ENCODE measurements at regions not wholly inside any gene's neighbourhood (a gene's known extent, or its start where the extent isn't known, plus 50 kb on each side); places are given as distances from the start of the nearest gene placed in this dataset.

DNA sequence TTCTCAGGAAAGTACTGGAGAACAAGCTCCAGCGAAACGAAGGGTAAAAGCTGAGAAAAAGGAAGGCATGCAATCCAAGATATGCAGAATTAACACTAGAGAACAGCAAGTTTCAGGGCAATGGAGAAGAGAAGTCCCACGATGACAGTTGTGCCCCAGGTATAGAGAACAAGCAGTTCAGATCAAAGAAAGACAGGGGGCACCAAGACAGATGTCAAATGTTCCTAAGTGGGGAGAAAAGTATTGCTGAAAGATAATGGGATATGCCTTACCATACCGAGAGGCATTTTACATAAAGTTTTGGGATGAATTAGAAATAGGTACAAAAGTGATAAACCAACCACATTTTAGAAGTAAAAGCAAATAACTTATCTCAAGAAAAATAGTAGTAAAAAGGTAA lies 79.1 kb upstream of the UBE2E3 start:
- Mint-ChIP-seq H3K4me1 (no peaks in the 10 kb centered on the region), H3K27ac (no peak overlapping the region), H3K27me3 (peaks cover 13 to 49% (median 27%) of the 10 kb centered on the region in 5 donors), H3K4me3 (no peak overlapping the region), H3K9me3 (peaks cover 0 to 3% (median 0%) of the 10 kb centered on the region in 11 donors), H3K36me3 (no peaks in the 10 kb centered on the region)
- ChIA-PET CTCF (no interaction called here), POLR2A (no interaction called here)
- no peaks in the 10 kb centered on the region for H3K4me1 ChIP-seq (ENCODE audit: control insufficient read depth in 2 of 2, insufficient read depth in 2 of 2, low read length in 2 of 2)
- no peak overlapping the region for H3K27ac ChIP-seq (ENCODE audit: low read depth, low read length)
- intact Hi-C loops (cut with micrococcal nuclease), result loop anchor here in 1 of 2 donors (2.0 kb wide), 1 partner anchor 157 kb away; no protein-coding TSS in a partner anchor
- no peaks in the 10 kb centered on the region for H3K36me3 ChIP-seq (ENCODE audit: control insufficient read depth in 2 of 3, insufficient read depth in 3 of 3, low read length in 3 of 3)
- no peaks in the 10 kb centered on the region for H3K27me3 ChIP-seq (ENCODE audit: control insufficient read depth in 2 of 2, insufficient read depth in 2 of 2, low read length in 2 of 2)
- DNase-seq, result no peak
- no peaks in the 10 kb centered on the region for H3K9me3 ChIP-seq (ENCODE audit: control insufficient read depth in 2 of 3, low read length in 3 of 3)
- ATAC-seq, result no peak
- no peak overlapping the region for H3K4me3 ChIP-seq (ENCODE audit: low read length)

DNA sequence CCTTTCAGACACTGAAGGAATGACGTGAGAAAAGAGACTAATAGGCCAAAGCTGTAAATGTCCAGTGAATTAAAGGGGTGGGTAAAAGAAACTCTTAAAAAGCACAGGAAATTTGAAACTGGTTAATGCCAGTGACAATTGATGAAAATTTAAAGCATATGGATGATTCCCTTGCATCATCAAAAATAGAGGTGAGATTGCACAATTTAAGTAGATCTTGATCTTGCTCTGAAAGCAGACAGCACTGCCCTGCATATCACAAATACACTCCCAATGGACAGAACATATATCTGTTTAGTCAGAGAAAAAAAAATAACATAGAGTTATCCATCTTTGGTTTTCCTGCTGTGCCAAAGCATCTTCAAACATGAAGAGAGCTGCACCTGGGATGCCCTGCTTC lies 86.7 kb upstream of the UBE2E3 start:
- H3K36me3 ChIP-seq (ENCODE audit: control insufficient read depth in 2 of 3, insufficient read depth in 3 of 3, low read length in 3 of 3), result no peaks in the 10 kb centered on the region
- Mint-ChIP-seq H3K27me3 (peaks cover 9 to 22% (median 11%) of the 10 kb centered on the region in 5 donors), H3K27ac (no peak overlapping the region), H3K4me3 (no peak overlapping the region), H3K36me3 (no peaks in the 10 kb centered on the region), H3K4me1 (no peaks in the 10 kb centered on the region), H3K9me3 (peaks cover 0 to 3% (median 0%) of the 10 kb centered on the region in 11 donors)
- no peaks in the 10 kb centered on the region for H3K27me3 ChIP-seq (ENCODE audit: control insufficient read depth in 2 of 2, insufficient read depth in 2 of 2, low read length in 2 of 2)
- no peak overlapping the region for H3K27ac ChIP-seq (ENCODE audit: low read depth, low read length)
- no peaks in the 10 kb centered on the region for H3K4me1 ChIP-seq (ENCODE audit: control insufficient read depth in 2 of 2, insufficient read depth in 2 of 2, low read length in 2 of 2)
- no peak for DNase-seq
- no peaks in the 10 kb centered on the region for H3K9me3 ChIP-seq (ENCODE audit: control insufficient read depth in 2 of 3, low read length in 3 of 3)
- no peak overlapping the region for H3K4me3 ChIP-seq (ENCODE audit: low read length)
- intact Hi-C loops (cut with micrococcal nuclease), result no loop called here
- ATAC-seq, result no peak
- CTCF ChIA-PET, result no interaction called here
- POLR2A ChIA-PET, result no interaction called here

- Histone ChIP-seq H3K9me3 (ENCODE audit: control insufficient read depth in 2 of 3, low read length in 3 of 3) (no peaks in the 10 kb centered on the region), H3K36me3 (ENCODE audit: control insufficient read depth in 2 of 3, insufficient read depth in 3 of 3, low read length in 3 of 3) (no peaks in the 10 kb centered on the region), H3K4me1 (ENCODE audit: control insufficient read depth in 2 of 2, insufficient read depth in 2 of 2, low read length in 2 of 2) (no peaks in the 10 kb centered on the region), H3K4me3 (ENCODE audit: low read length) (no peak overlapping the region), H3K27me3 (ENCODE audit: control insufficient read depth in 2 of 2, insufficient read depth in 2 of 2, low read length in 2 of 2) (no peaks in the 10 kb centered on the region), H3K27ac (ENCODE audit: low read depth, low read length) (no peak overlapping the region)
- ChIA-PET POLR2A (no interaction called here), CTCF (no interaction called here)
- Mint-ChIP-seq H3K4me1 (no peaks in the 10 kb centered on the region), H3K27me3 (peaks cover 6 to 22% (median 7%) of the 10 kb centered on the region in 5 donors), H3K4me3 (no peak overlapping the region), H3K36me3 (no peaks in the 10 kb centered on the region), H3K9me3 (peaks cover 0 to 3% (median 0%) of the 10 kb centered on the region in 11 donors), H3K27ac (no peak overlapping the region)
- intact Hi-C loops (cut with micrococcal nuclease), result no loop called here
- ATAC-seq (no peak), DNase-seq (no peak)
These were observed 88.3 kb upstream of the UBE2E3 start for GRCh38 chr2:180892091-180892490.

GRCh38 chr2:180891360-180891759 lies 89.0 kb upstream of the UBE2E3 start:
- POLR2A ChIA-PET, result no interaction called here
- intact Hi-C loops (cut with micrococcal nuclease), result no loop called here
- no peaks in the 10 kb centered on the region for H3K9me3 Mint-ChIP-seq

GRCh38 chr2:180890781-180891180 lies 89.6 kb upstream of the UBE2E3 start:
- H3K27me3 ChIP-seq (ENCODE audit: control insufficient read depth in 2 of 2, insufficient read depth in 2 of 2, low read length in 2 of 2), result no peaks in the 10 kb centered on the region
- H3K36me3 ChIP-seq (ENCODE audit: control insufficient read depth in 2 of 3, insufficient read depth in 3 of 3, low read length in 3 of 3), result no peaks in the 10 kb centered on the region
- no peak overlapping the region for H3K27ac ChIP-seq (ENCODE audit: low read depth, low read length)
- intact Hi-C loops (cut with micrococcal nuclease), result no loop called here
- Mint-ChIP-seq H3K9me3 (peaks cover 0 to under 1% (median 0%) of the 10 kb centered on the region in 11 donors), H3K4me1 (no peaks in the 10 kb centered on the region), H3K4me3 (no peak overlapping the region), H3K36me3 (no peaks in the 10 kb centered on the region), H3K27me3 (peaks cover 0 to 17% (median 0%) of the 10 kb centered on the region in 5 donors), H3K27ac (no peak overlapping the region)
- DNase-seq (no peak), ATAC-seq (no peak)
- no peaks in the 10 kb centered on the region for H3K4me1 ChIP-seq (ENCODE audit: control insufficient read depth in 2 of 2, insufficient read depth in 2 of 2, low read length in 2 of 2)
- ChIA-PET POLR2A (no interaction called here), CTCF (no interaction called here)
- H3K9me3 ChIP-seq (ENCODE audit: control insufficient read depth in 2 of 3, low read length in 3 of 3), result no peaks in the 10 kb centered on the region
- H3K4me3 ChIP-seq (ENCODE audit: low read length), result no peak overlapping the region

More at GRCh38 chr2:180891360-180891759, 89.0 kb upstream of the UBE2E3 start:
- Histone ChIP-seq H3K4me3 (ENCODE audit: low read length) (no peak overlapping the region), H3K36me3 (ENCODE audit: control insufficient read depth in 2 of 3, insufficient read depth in 3 of 3, low read length in 3 of 3) (no peaks in the 10 kb centered on the region), H3K4me1 (ENCODE audit: control insufficient read depth in 2 of 2, insufficient read depth in 2 of 2, low read length in 2 of 2) (no peaks in the 10 kb centered on the region), H3K27me3 (ENCODE audit: control insufficient read depth in 2 of 2, insufficient read depth in 2 of 2, low read length in 2 of 2) (no peaks in the 10 kb centered on the region), H3K9me3 (ENCODE audit: control insufficient read depth in 2 of 3, low read length in 3 of 3) (no peaks in the 10 kb centered on the region), H3K27ac (ENCODE audit: low read depth, low read length) (no peak overlapping the region)
- Mint-ChIP-seq H3K4me1 (no peaks in the 10 kb centered on the region), H3K36me3 (no peaks in the 10 kb centered on the region), H3K27ac (no peak overlapping the region), H3K27me3 (peaks cover 0 to 19% (median 3%) of the 10 kb centered on the region in 5 donors), H3K4me3 (peak overlapping the region in 1 of 10 donors; percentile 30)
- CTCF ChIA-PET, result no interaction called here
- ATAC-seq (no peak), DNase-seq (no peak)

- CTCF ChIA-PET, result no interaction called here
- Mint-ChIP-seq H3K36me3 (peaks cover 0 to 7% (median 0%) of the 10 kb centered on the region in 5 donors), H3K27ac (no peak overlapping the region), H3K9me3 (peaks cover 0 to 33% (median 7%) of the 10 kb centered on the region in 11 donors), H3K4me1 (no peaks in the 10 kb centered on the region), H3K4me3 (no peak overlapping the region), H3K27me3 (peaks cover 0 to 27% (median 6%) of the 10 kb centered on the region in 5 donors)
- Histone ChIP-seq H3K27me3 (ENCODE audit: control insufficient read depth in 2 of 2, insufficient read depth in 2 of 2, low read length in 2 of 2) (no peaks in the 10 kb centered on the region), H3K9me3 (ENCODE audit: control insufficient read depth in 2 of 3, low read length in 3 of 3) (no peaks in the 10 kb centered on the region), H3K27ac (ENCODE audit: low read depth, low read length) (no peak overlapping the region), H3K4me3 (ENCODE audit: low read length) (no peak overlapping the region), H3K36me3 (ENCODE audit: control insufficient read depth in 2 of 3, insufficient read depth in 3 of 3, low read length in 3 of 3) (no peaks in the 10 kb centered on the region), H3K4me1 (ENCODE audit: control insufficient read depth in 2 of 2, insufficient read depth in 2 of 2, low read length in 2 of 2) (no peaks in the 10 kb centered on the region)
- DNase-seq (no peak), ATAC-seq (no peak)
- POLR2A ChIA-PET, result no interaction called here
- intact Hi-C loops (cut with micrococcal nuclease), result no loop called here
These were observed 97.4 kb upstream of the UBE2E3 start for GRCh38 chr2:180882959-180883358.

DNA sequence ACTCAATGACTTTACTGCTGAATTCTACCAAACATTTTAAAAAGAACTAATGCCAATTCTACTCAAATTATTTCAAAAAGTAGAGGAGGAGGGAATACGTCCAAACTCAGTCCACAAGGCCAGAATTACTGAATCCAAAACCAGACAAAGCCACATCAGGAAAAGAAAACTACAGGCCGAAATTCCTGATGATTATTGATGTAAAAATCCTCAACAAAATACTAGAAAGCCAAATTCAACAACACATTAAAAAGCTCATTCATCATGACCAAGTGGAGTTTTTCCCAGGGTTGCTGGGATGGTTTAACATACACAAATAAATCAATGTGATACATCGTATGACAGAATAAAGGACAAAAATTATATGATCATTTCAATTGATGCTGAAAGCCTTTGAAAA lies 103.9 kb upstream of the UBE2E3 start:
- POLR2A ChIA-PET, result no interaction called here
- ATAC-seq, result no peak

More for the DNA sequence above, 103.9 kb upstream of the UBE2E3 start:
- H3K27me3 Mint-ChIP-seq, result peaks cover 3 to 38% (median 32%) of the 10 kb centered on the region in 5 donors
- H3K4me3 Mint-ChIP-seq, result no peak overlapping the region
- Histone ChIP-seq H3K27me3 (ENCODE audit: control insufficient read depth in 2 of 2, insufficient read depth in 2 of 2, low read length in 2 of 2) (no peaks in the 10 kb centered on the region), H3K4me1 (ENCODE audit: control insufficient read depth in 2 of 2, insufficient read depth in 2 of 2, low read length in 2 of 2) (no peaks in the 10 kb centered on the region), H3K36me3 (ENCODE audit: control insufficient read depth in 2 of 3, insufficient read depth in 3 of 3, low read length in 3 of 3) (no peaks in the 10 kb centered on the region), H3K27ac (ENCODE audit: low read depth, low read length) (no peak overlapping the region), H3K9me3 (ENCODE audit: control insufficient read depth in 2 of 3, low read length in 3 of 3) (no peaks in the 10 kb centered on the region), H3K4me3 (ENCODE audit: low read length) (no peak overlapping the region)
- no peak for DNase-seq
- no peak overlapping the region for H3K27ac Mint-ChIP-seq
- H3K36me3 Mint-ChIP-seq, result peaks cover 0 to 4% (median 0%) of the 10 kb centered on the region in 5 donors
- peaks cover 0 to 8% (median 3%) of the 10 kb centered on the region in 11 donors for H3K9me3 Mint-ChIP-seq
- H3K4me1 Mint-ChIP-seq, result no peaks in the 10 kb centered on the region
- CTCF ChIA-PET, result no interaction called here
- intact Hi-C loops (cut with micrococcal nuclease), result no loop called here

All from naive thymus-derived CD4-positive, alpha-beta T cell (primary cell).